ENCODE measurements at regions not wholly inside any gene's neighbourhood (a gene's known extent, or its start where the extent isn't known, plus 50 kb on each side); places are given as distances from the start of the nearest gene placed in this dataset.

GRCh38 chr7:125683156-125683555, 753.5 kb upstream of the POT1 start:
- TF ChIP-seq POLR2A (IDR thresholded peaks at IDR 0.05; ENCODE audit: low read depth, low read length) (no peak), POLR2AphosphoS5 (IDR thresholded peaks at IDR 0.05; ENCODE audit: low read depth, low read length) (no peak), TAF1 (IDR thresholded peaks at IDR 0.05; ENCODE audit: borderline replicate concordance, low read depth, low read length) (no peak)
